IMR-90 (cell line): ENCODE measurements at regions not wholly inside any gene's neighbourhood (a gene's known extent, or its start where the extent isn't known, plus 50 kb on each side); places are given as distances from the start of the nearest gene placed in this dataset.

Source experiments
- BHLHE40 ChIP-seq: fragments of 150-350 bp; IDR thresholded peaks from 2 replicates; pipeline ENCODE4 v1.6.1; 2016; ENCODE audit warnings: mild to moderate bottlenecking, low read depth, low read length
- CEBPB ChIP-seq: IDR thresholded peaks from 2 replicates; pipeline ENCODE4 v1.6.1; 2012; ENCODE audit warnings: low read depth, low read length, improper control_type of control experiment
- CTCF ChIP-seq: conservative IDR thresholded peaks from 2 replicates; pipeline ENCODE4 v1.5.1; 2012; ENCODE audit warnings: mild to moderate bottlenecking, low read depth, low read length, improper control_type of control experiment
- MAFK ChIP-seq: IDR thresholded peaks from 2 replicates; pipeline ENCODE4 v1.6.1; 2012; ENCODE audit warnings: low read depth, low read length, improper control_type of control experiment
- MAZ ChIP-seq: IDR thresholded peaks from 2 replicates; pipeline ENCODE4 v1.6.1; 2012; ENCODE audit warnings: low read depth, mild to moderate bottlenecking, low read length, improper control_type of control experiment, moderate library complexity, borderline replicate concordance
- MXI1 ChIP-seq: IDR thresholded peaks from 2 replicates; pipeline ENCODE4 v1.6.1; 2012; ENCODE audit warnings: low read depth, mild to moderate bottlenecking, low read length, moderate library complexity, borderline replicate concordance
- POLR2A ChIP-seq: IDR thresholded peaks from 2 replicates; pipeline ENCODE4 v1.6.1; 2012; ENCODE audit warnings: mild to moderate bottlenecking, low read depth, low read length
- RAD21 ChIP-seq: IDR thresholded peaks from 2 replicates; pipeline ENCODE4 v1.6.1; 2012; ENCODE audit warnings: low read length, improper control_type of control experiment
- RCOR1 ChIP-seq: IDR thresholded peaks from 2 replicates; pipeline ENCODE4 v1.6.1; 2012; ENCODE audit warnings: mild to moderate bottlenecking, low read length, improper control_type of control experiment; ENCODE audit not compliant: insufficient replicate concordance
- RFX5 ChIP-seq: IDR thresholded peaks from 2 replicates; pipeline ENCODE4 v1.8.0; 2012; ENCODE audit warnings: low read depth, mild to moderate bottlenecking, low read length, moderate library complexity
- SMC3 ChIP-seq: fragments of 150-350 bp; IDR thresholded peaks from 2 replicates; pipeline ENCODE4 v1.6.1; 2016; ENCODE audit warnings: low read depth, mild to moderate bottlenecking, antibody characterized with exemption, low read length, moderate library complexity
- USF2 ChIP-seq: fragments of 150-350 bp; IDR thresholded peaks from 2 replicates; pipeline ENCODE4 v1.6.1; 2017; ENCODE audit warnings: mild to moderate bottlenecking, antibody characterized with exemption, low read length, low read depth

GRCh38 chr14:104267895-104268294, 129.5 kb downstream of the KIF26A start:
- TF ChIP-seq RAD21, result no peak
- TF ChIP-seq USF2, result no peak
- TF ChIP-seq CEBPB, result no peak
- TF ChIP-seq MXI1, result no peak
- TF ChIP-seq CTCF, result no peak
- no peak for TF ChIP-seq MAZ
- TF ChIP-seq POLR2A, result no peak
- no peak for TF ChIP-seq BHLHE40
- TF ChIP-seq SMC3, result no peak
- TF ChIP-seq RCOR1, result no peak
- TF ChIP-seq RFX5, result no peak
- TF ChIP-seq MAFK, result no peak
